ENCODE measurements at regions not wholly inside any gene's neighbourhood (a gene's known extent, or its start where the extent isn't known, plus 50 kb on each side); places are given as distances from the start of the nearest gene placed in this dataset.

DNA sequence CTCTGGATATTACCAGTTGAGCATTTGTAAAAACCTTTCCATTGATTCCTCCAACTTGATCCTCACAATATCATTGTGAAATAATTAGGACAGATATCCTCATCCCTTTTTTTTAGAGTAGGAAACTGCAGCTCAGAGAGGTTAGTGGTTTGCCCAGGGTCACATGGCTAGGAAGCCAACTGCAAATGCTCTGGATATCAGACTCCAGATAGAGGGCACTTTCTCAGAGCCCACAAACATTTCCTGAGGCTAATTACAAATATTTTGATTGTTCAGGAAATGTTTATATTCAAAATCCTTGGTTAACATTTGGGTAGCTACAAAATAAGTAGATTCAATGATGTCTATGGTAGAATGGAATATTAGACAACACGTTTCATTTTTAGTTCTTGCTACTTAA, 154.8 kb upstream of the DPYD start:
- H3K4me3 Mint-ChIP-seq (ENCODE audit: unreplicated experiment): no peak overlapping the region
- no peak for DNase-seq (ENCODE audit: low spot score)

DNA sequence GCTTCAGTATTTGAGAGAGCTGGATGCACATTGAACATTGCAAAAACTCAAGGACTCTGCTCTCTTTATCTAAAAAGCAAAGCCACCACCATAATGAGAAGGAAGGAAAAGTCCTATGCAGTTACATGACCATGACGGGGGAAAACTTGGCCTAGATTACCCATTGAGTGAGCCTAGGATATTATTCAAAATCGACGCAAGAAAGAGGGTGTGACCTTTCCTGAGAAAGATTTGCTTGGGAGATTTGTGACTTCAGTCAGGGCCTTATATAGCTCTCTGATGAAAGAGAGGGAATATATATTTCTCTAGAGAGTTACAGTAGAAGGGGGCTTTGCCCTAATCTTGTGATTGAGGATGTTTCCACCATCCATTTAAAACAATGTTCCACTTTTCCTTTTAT, 153.0 kb upstream of the DPYD start:
- H3K36me3 Mint-ChIP-seq (ENCODE audit: low read depth, unreplicated experiment): no peaks in the 10 kb centered on the region
- no peak overlapping the region for H3K4me3 Mint-ChIP-seq (ENCODE audit: unreplicated experiment)
- H3K27ac Mint-ChIP-seq (ENCODE audit: unreplicated experiment): no peak overlapping the region
- no peak for DNase-seq (ENCODE audit: low spot score)
- H3K4me1 Mint-ChIP-seq (ENCODE audit: unreplicated experiment): no peaks in the 10 kb centered on the region
- TF ChIP-seq, protein P1, sequence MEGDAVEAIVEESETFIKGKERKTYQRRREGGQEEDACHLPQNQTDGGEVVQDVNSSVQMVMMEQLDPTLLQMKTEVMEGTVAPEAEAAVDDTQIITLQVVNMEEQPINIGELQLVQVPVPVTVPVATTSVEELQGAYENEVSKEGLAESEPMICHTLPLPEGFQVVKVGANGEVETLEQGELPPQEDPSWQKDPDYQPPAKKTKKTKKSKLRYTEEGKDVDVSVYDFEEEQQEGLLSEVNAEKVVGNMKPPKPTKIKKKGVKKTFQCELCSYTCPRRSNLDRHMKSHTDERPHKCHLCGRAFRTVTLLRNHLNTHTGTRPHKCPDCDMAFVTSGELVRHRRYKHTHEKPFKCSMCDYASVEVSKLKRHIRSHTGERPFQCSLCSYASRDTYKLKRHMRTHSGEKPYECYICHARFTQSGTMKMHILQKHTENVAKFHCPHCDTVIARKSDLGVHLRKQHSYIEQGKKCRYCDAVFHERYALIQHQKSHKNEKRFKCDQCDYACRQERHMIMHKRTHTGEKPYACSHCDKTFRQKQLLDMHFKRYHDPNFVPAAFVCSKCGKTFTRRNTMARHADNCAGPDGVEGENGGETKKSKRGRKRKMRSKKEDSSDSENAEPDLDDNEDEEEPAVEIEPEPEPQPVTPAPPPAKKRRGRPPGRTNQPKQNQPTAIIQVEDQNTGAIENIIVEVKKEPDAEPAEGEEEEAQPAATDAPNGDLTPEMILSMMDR (IDR thresholded peaks at IDR 0.05; ENCODE audit: unreplicated experiment): no peak
- H3K27me3 Mint-ChIP-seq (ENCODE audit: unreplicated experiment): no peaks in the 10 kb centered on the region
- no peaks in the 10 kb centered on the region for H3K9me3 Mint-ChIP-seq (ENCODE audit: unreplicated experiment)

More for the DNA sequence above, 154.8 kb upstream of the DPYD start:
- H3K27ac Mint-ChIP-seq (ENCODE audit: unreplicated experiment): no peak overlapping the region
- no peaks in the 10 kb centered on the region for H3K9me3 Mint-ChIP-seq (ENCODE audit: unreplicated experiment)
- H3K36me3 Mint-ChIP-seq (ENCODE audit: low read depth, unreplicated experiment): no peaks in the 10 kb centered on the region
- TF ChIP-seq, protein P1 (IDR thresholded peaks at IDR 0.05; ENCODE audit: unreplicated experiment): no peak
- peaks cover 5% of the 10 kb centered on the region for H3K4me1 Mint-ChIP-seq (ENCODE audit: unreplicated experiment)
- no peaks in the 10 kb centered on the region for H3K27me3 Mint-ChIP-seq (ENCODE audit: unreplicated experiment)

DNA sequence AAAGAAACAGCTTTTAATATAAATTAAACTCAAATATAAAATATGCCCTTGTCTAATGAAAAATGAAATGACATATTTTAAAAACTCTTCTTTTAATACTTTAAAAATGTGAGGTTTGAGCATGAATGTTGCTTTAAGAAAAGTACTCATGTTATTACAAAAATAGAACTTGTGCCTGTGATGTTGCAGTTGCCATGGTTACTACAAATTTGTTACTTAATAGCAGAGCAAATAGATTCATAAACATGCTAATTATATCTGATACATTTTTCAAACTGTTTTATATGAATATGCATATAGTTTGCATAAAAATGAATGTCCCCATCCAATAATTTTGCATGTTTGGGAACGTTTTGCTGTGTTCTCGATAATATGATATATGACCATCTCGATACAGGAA, 152.3 kb upstream of the DPYD start:
- Mint-ChIP-seq H3K27ac (ENCODE audit: unreplicated experiment) (no peak overlapping the region), H3K36me3 (ENCODE audit: low read depth, unreplicated experiment) (no peaks in the 10 kb centered on the region), H3K27me3 (ENCODE audit: unreplicated experiment) (no peaks in the 10 kb centered on the region), H3K4me1 (ENCODE audit: unreplicated experiment) (no peaks in the 10 kb centered on the region), H3K9me3 (ENCODE audit: unreplicated experiment) (no peaks in the 10 kb centered on the region), H3K4me3 (ENCODE audit: unreplicated experiment) (no peak overlapping the region)
- TF ChIP-seq, protein P1 (IDR thresholded peaks at IDR 0.05; ENCODE audit: unreplicated experiment): no peak
- no peak for DNase-seq (ENCODE audit: low spot score)

DNA sequence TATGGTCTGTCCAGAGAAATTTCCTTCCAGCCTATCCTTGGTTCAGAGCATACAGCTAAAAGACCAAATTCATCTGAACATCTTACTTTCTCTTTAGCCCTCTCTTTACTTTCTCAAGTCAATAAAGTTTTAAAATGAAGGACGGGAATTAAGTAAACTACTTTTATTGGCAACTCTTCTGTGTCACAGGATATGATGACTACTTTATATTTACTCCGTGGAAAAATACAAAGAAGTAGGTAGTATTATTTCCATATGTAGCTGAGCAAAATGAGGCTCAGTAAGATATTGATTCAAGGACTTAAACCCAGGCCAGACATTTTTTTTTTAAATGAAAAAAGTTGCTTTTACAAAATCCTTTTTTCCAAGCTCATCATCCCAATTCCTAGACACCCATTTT, 151.2 kb upstream of the DPYD start:
- Mint-ChIP-seq H3K27ac (ENCODE audit: unreplicated experiment) (no peak overlapping the region), H3K4me1 (ENCODE audit: unreplicated experiment) (no peaks in the 10 kb centered on the region), H3K36me3 (ENCODE audit: low read depth, unreplicated experiment) (no peaks in the 10 kb centered on the region), H3K27me3 (ENCODE audit: unreplicated experiment) (no peaks in the 10 kb centered on the region), H3K9me3 (ENCODE audit: unreplicated experiment) (no peaks in the 10 kb centered on the region), H3K4me3 (ENCODE audit: unreplicated experiment) (no peak overlapping the region)
- TF ChIP-seq, protein P1 (IDR thresholded peaks at IDR 0.05; ENCODE audit: unreplicated experiment): no peak
- no peak for DNase-seq (ENCODE audit: low spot score)

DNA sequence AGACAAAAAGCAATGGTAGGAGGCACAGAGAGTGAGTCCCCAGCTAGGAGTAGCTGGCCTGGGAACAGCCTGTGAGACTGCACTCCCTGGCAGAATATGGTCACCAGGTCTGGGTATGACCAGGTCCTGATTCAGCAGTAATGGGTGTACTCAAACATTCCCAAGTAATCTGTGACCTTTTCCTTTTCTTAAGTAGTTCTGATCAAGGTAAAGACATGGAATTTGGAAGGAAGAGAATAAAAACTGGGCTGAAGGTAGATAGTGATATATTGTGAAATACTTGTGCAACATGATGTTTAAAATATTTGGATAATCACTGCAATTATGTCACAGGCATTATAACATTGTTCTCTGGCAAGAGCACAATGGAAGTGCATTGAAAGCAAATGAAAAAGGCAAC, 147.2 kb upstream of the DPYD start:
- Mint-ChIP-seq H3K27me3 (ENCODE audit: unreplicated experiment) (no peaks in the 10 kb centered on the region), H3K27ac (ENCODE audit: unreplicated experiment) (no peak overlapping the region), H3K9me3 (ENCODE audit: unreplicated experiment) (no peaks in the 10 kb centered on the region), H3K36me3 (ENCODE audit: low read depth, unreplicated experiment) (no peaks in the 10 kb centered on the region), H3K4me3 (ENCODE audit: unreplicated experiment) (no peak overlapping the region), H3K4me1 (ENCODE audit: unreplicated experiment) (no peaks in the 10 kb centered on the region)
- DNase-seq (ENCODE audit: low spot score): no peak
- TF ChIP-seq, protein P1 (IDR thresholded peaks at IDR 0.05; ENCODE audit: unreplicated experiment): no peak

Measured in endothelial cell (in vitro differentiated cells).